Stimulated activated CD8-positive, alpha-beta memory T cell treated with anti-CD3 and anti-CD28 coated beads, Interleukin-2, amount 100 ng/mL, for 48 hours (primary cell): ENCODE measurements at regions not wholly inside any gene's neighbourhood (a gene's known extent, or its start where the extent isn't known, plus 50 kb on each side); places are given as distances from the start of the nearest gene placed in this dataset.

ENCODE experiments used
- DNase-seq, 2 donors: peaks; one replicate each; pipeline ENCODE4 v3.0.0-alpha.2; 2020; ENCODE audit warnings: low read depth in 2 of 2

DNA sequence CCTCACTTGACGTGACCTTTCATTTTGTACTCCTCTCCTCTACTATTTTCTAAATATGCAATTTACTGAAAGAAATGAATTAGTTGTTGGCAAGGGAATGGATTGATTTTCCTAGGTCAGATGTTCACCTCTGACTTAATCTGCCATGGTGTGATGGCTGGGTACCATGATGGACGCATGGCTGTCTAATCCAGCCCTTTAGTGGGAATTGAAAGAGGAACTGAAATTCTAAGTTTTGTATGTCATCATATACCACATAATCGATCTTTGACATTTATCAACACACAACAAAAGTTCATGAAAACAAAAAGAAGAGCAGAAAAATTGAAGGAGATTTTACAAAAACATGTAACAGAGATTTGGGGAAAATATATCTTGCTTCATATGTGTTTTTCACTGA is 331.3 kb upstream of the SNX7 start:
- DNase-seq, result no peak

GRCh38 chr1:98328855-98329254 is 332.7 kb upstream of the SNX7 start:
- DNase-seq, result no peak

DNA sequence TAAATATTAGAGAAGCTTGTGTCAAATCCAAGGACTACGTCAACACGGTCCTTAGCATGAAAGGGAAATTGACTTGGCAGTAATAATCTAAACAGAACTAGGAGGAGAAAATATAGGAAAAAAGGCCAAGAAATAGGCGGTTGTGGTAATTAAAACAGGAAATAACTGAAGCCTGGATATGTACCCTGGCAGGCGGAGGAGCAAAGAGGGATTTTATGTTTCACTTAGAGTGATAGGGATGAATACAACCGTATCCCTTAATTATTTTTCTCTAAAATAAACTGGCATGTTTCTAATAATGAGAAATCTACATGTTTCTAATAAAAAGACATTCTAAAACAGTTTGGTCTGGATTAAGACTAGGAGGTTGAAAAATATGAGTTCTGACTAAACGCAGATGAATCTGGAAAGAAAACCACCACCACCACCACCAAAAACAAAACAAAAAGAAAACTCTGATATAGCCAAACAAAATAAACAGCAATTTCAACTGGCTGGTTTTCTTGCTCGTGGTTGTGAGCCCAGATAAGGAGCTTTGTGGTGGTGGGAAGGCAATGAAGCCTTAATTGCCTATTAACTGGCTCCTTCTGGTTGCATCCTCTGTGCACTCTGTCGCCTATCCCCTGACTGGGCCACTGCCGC is 334.2 kb upstream of the SNX7 start:
- no peak for DNase-seq

GRCh38 chr1:98325646-98326440 is 335.7 kb upstream of the SNX7 start:
- DNase-seq, result no peak

- DNase-seq, result no peak
Measured at GRCh38 chr1:98323906-98324358, 337.6 kb upstream of the SNX7 start.

DNA sequence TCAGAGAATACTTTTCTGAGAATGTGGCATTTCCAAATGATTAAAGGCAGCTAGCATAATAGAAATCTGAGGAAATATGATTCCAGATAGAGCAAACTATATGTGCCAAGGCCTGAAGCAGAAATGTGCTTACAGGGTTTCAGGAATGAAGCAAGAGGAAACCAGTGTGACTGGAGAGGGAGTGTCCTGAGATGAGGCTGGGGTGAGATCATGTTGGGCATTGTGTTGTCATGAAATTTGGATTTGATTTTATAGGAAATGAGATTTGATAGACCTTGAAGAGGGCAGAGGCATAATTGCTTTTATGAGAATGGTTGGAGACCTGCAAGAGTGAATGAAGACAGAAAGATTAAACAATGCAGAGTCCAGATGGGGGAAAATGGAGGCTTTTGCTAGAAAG is 338.1 kb upstream of the SNX7 start:
- DNase-seq, result no peak

DNA sequence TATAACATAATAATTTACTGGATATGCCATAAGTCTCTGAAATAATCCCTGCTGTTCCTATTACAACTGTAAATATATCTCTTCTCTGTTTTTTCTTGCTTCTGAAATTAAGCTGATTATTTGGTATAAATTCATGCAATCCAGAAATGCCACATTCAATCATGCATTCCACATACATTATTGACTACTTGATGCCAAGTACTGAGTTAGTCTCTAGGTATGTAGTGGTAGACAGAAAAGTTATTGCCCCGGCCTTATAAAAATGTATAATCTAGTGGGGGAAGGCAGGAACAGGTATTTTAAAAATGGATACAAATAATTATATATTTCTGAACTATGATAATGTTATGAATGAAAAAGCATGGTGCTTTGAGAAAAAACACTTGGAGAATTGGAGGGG is 338.6 kb upstream of the SNX7 start:
- DNase-seq, result no peak

GRCh38 chr1:98322086-98322485 is 339.4 kb upstream of the SNX7 start:
- DNase-seq, result no peak

GRCh38 chr1:98321191-98321590 is 340.3 kb upstream of the SNX7 start:
- no peak for DNase-seq

DNA sequence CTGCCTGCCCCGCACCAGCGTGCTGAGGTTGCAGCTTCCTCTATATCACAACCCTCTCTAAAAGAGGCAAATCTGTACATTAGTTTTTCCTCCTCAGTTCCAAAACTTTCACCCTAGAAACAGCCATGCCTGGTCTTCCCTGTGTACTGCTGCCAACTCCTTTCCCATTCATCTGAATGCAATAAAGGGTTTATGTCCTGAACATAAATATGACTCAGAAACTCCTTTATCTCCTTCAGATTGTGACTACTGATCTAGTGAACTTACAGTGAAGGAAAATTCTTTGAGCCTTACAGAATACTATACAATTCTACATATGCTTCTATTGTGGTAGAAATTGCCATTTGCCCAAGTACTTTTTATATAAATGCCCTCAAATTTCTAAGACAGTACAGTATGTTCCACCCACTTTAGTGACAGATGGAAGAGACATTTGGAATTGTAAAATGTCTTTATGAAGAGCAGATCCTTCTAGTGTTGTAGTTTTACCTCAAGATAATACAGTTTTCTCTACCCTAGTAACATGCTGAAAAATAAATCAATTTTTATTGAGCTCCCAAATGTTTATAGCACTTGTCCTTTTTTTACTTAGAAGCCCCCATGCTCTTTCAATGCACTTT is 345.1 kb upstream of the SNX7 start:
- DNase-seq, result no peak

DNA sequence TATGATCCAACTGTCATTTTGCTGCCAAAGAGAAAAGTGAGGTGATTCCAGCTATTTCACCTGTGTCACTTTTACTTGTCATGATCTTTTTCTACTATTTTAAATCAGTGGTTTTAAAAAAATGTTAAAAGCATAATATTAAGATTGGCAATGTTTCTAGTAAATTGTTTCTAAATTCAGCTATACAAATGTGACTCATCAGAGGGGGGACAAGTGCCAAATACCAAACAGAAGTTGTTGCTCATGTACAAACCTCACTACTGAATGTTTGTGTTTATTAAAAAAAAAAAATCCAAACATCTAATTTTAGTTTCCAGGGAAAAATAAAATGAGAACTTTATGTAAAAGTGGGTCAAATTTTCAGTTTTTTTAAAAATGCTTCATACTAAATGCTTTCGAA is 346.2 kb upstream of the SNX7 start:
- DNase-seq, result no peak

DNA sequence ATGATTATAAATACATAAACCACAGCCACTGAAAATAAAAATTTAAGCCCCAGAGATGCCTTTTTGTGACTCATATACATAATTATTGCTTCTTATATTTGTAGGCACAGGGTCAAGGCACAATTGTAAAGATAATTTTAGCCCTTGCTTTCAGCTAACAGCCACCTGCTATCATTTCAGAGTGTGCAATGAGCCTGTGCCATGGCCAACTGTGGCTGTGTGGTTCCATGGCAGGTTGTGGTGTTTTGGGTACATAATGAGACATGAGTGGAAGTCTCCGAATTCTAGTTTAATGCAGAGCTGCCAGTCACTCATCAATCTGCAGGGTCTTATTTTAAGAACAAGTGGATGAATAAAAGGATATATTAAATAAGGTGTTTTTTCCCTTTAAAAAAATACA is 346.9 kb upstream of the SNX7 start:
- no peak for DNase-seq

DNA sequence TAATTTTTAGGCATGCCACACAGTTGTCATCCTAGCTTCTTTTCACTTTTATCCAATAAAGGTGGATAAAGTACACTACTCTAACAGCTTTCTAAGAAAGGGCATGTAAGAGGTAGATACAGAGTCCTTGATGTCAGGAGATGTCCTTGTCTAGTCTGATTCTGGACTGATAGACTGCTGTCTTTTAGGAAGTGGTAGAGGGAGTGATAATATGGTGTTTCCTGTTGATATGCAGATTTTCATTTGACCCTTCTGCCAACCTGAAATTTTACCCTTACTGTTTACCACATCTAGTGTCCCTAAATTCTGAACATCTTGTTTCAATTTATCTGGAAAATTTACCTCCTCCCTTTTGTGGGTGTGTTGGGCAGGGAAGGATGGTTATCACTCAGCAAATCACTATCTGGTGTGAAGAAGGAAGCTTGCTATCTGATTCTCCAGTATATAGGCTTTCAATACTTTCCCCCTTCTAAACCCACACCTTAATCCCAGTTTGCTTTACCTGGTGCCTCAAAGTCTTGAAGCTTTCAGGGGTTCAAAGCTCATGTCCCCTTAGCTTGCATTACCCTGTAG is 354.9 kb upstream of the SNX7 start:
- DNase-seq, result no peak

DNA sequence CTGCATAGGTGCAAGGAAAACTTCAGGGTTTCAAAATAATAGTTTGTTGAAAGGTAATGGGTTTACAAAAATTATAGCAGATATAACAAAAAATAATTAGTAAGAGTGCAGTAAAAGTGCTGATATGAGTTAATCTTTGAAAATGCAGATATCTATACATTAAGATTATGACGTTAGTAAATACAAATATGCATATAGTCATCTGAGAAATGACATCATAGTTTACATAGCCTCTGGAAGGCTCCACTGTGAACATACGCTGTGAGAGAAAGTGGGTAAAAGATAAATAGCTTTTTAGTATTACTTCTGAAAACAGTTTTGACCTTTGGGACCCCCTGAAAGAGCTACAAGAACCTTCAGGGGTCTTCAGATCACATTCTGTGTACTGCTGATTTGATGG is 356.2 kb upstream of the SNX7 start:
- DNase-seq, result no peak

DNA sequence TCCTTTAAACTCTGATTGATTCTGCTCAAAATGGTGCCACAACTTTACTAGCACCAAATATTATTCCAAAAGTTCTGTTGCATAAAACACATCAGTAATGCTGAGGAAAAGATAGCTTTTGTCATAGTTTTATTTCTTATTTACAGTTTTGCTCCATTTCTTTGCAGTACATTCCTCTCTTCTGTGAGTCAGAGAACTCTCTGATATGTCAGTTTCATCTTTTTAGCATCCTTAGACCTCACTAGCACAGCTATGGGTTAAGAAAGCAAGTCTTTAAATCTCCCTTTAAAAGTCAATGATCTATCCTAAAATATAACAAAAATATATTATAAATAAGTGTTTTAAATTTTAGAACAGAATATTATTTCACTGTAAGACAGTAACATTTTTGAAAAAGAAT is 356.6 kb upstream of the SNX7 start:
- no peak for DNase-seq

DNA sequence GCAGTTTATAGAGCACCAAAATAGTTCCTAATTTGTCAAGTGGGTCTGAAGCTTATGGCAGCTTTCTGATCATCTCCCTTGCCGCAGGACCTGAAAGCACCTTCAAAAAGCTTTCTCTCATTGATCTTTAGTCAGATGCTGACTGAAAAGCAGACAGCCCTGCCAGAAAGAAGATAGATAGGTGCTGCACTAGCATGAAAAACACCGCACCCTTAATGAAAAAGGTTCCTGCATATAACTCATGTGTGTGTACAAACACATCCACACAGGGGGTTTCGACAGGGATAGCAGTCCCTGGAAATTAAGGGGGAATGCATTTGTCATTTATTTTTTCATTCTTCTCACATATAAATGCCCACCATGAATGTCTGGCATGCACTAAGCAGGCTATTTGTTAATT is 361.7 kb upstream of the SNX7 start:
- DNase-seq, result no peak

DNA sequence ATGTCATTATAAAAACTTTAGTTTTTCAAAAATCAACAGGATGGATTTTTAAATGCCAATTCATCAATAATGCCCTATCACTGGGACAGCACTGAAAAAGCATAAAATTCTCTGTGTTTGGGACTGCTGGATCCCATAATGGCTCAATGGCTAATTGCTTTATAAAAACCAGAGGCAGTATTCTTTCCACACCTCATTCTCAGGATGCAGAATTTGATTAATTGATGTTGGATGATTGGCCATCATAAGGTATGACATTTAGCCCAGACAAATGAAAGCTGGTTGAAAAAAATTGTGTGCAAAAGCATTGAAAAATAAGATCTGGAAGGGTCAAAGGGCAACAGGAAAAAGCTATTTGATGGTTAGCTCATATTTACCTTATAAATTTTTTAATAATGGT is 362.2 kb upstream of the SNX7 start:
- DNase-seq, result no peak

GRCh38 chr1:98298319-98298718 is 363.2 kb upstream of the SNX7 start:
- DNase-seq, result no peak

GRCh38 chr1:98296681-98297080 is 364.8 kb upstream of the SNX7 start:
- no peak for DNase-seq

- no peak for DNase-seq
Measured at GRCh38 chr1:98294127-98294526, 367.4 kb upstream of the SNX7 start.

DNA sequence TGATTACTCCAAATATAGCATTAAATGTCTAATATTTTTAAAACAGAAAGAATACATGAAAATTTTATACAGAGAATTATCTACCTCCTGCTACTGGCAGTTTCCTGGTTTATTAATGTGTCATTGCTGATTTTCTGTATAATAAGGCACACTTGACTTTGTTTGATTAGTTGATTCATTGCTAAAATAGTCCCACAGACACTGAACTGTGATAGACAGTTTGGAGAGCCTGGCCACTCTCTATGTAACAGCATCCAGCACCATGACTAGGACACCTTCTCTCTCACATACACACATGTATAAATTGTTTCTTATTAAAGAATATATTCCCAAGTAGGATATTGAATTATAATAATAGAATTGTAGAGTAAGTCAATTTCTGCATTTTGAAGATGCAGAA is 368.5 kb upstream of the SNX7 start:
- no peak for DNase-seq

DNA sequence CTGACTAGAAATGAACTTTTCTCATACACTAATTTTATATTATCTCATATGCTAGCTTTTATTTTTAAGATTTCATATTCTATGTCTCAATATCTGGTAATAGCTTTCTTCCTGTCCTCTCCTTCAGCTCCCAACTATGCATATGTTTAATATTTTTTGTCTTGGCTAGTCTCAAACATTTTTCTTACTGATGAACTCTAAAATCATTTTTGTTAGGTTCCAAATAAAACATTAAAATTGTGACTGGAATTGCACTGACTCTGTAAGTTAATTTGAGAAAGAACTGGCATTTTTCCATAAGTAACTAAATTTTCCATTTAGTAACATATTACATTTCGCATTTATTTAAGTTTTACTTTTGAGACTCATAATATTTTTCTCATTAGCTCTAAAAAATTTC is 368.5 kb upstream of the DPYD start:
- no peak for DNase-seq

- no peak for DNase-seq
Measured at GRCh38 chr1:98288494-98288893, 367.7 kb upstream of the DPYD start.
